Lower lobe of right lung (tissue), 2 donors: ENCODE measurements at regions not wholly inside any gene's neighbourhood (a gene's known extent, or its start where the extent isn't known, plus 50 kb on each side); places are given as distances from the start of the nearest gene placed in this dataset.

Experiments used
- ATAC-seq, 2 donors: fragments of 200-7000 bp; cut with Tn5 transposase; one replicate each; pipeline ENCODE4 v1.9.1; 2020 to 2022; ENCODE audit warnings: mild to moderate bottlenecking in 2 of 2, moderate library complexity in 2 of 2
- DNase-seq: peaks from one replicate; pipeline ENCODE4 v3.0.0-alpha.2; 2020
- H3K27ac ChIP-seq: fragments of 200-600 bp; one replicate; pipeline ENCODE4 v1.8.0; 2022
- H3K27me3 ChIP-seq: fragments of 200-600 bp; one replicate; pipeline ENCODE4 v1.8.0; 2022; ENCODE audit warnings: low read depth
- H3K36me3 ChIP-seq: fragments of 200-600 bp; one replicate; pipeline ENCODE4 v1.8.0; 2022; ENCODE audit warnings: mild to moderate bottlenecking
- H3K4me1 ChIP-seq: fragments of 200-600 bp; one replicate; pipeline ENCODE4 v1.8.0; 2022
- H3K4me3 ChIP-seq: fragments of 200-600 bp; one replicate; pipeline ENCODE4 v1.8.0; 2022; ENCODE audit warnings: mild to moderate bottlenecking
- H3K9me3 ChIP-seq: fragments of 200-600 bp; one replicate; pipeline ENCODE4 v1.8.0; 2022
- CTCF ChIP-seq: fragments of 200-600 bp; IDR thresholded peaks from one replicate; pipeline ENCODE4 v1.8.0; 2022; ENCODE audit warnings: antibody characterized with exemption, mild to moderate bottlenecking
- intact Hi-C: fragments of 100-400 bp; cut with DNase I; formaldehyde crosslinking; loops from one replicate; pipeline ENCODE4 v1.11.0; 2022
- donor health status: DM: no; HTN: yes; CAD: no; lungs with severe emphysema.

GRCh38 chr3:34782871-34783270, 856.5 kb upstream of the ARPP21 start:
- DNase-seq = no peak
- ATAC-seq = no peak
- Histone ChIP-seq H3K4me3 (no peak overlapping the region), H3K27me3 (no peaks in the 10 kb centered on the region), H3K36me3 (no peaks in the 10 kb centered on the region), H3K4me1 (no peaks in the 10 kb centered on the region), H3K9me3 (no peaks in the 10 kb centered on the region), H3K27ac (no peak overlapping the region)
- intact Hi-C loops = no loop called here
- no peak for TF ChIP-seq CTCF

- no peak overlapping the region for H3K27ac ChIP-seq
- no peaks in the 10 kb centered on the region for H3K36me3 ChIP-seq
- intact Hi-C loops = no loop called here
- H3K27me3 ChIP-seq = no peaks in the 10 kb centered on the region
- ATAC-seq (peak in 1 of 2 donors; percentile 42), DNase-seq (no peak)
- H3K4me3 ChIP-seq = no peak overlapping the region
- no peaks in the 10 kb centered on the region for H3K9me3 ChIP-seq
- no peaks in the 10 kb centered on the region for H3K4me1 ChIP-seq
- no peak for TF ChIP-seq CTCF
These were observed 855.4 kb upstream of the ARPP21 start for GRCh38 chr3:34783876-34784275.

- H3K27ac ChIP-seq = no peak overlapping the region
- no peak for DNase-seq
- H3K4me3 ChIP-seq = no peak overlapping the region
- no peaks in the 10 kb centered on the region for H3K4me1 ChIP-seq
- no peaks in the 10 kb centered on the region for H3K9me3 ChIP-seq
- no peaks in the 10 kb centered on the region for H3K36me3 ChIP-seq
- no peak for TF ChIP-seq CTCF
- no peak for ATAC-seq
- intact Hi-C loops = no loop called here
- no peaks in the 10 kb centered on the region for H3K27me3 ChIP-seq
These were observed 846.3 kb upstream of the ARPP21 start for GRCh38 chr3:34793057-34793456.

GRCh38 chr3:34807611-34808010, 831.7 kb upstream of the ARPP21 start:
- Histone ChIP-seq H3K4me3 (no peak overlapping the region), H3K27me3 (no peaks in the 10 kb centered on the region), H3K9me3 (no peaks in the 10 kb centered on the region), H3K4me1 (no peaks in the 10 kb centered on the region), H3K36me3 (no peaks in the 10 kb centered on the region), H3K27ac (no peak overlapping the region)
- ATAC-seq = no peak
- intact Hi-C loops = no loop called here
- no peak for DNase-seq
- no peak for TF ChIP-seq CTCF

GRCh38 chr3:34808287-34808686, 831.0 kb upstream of the ARPP21 start:
- ATAC-seq = no peak
- H3K27me3 ChIP-seq = no peaks in the 10 kb centered on the region

More at GRCh38 chr3:34808287-34808686, 831.0 kb upstream of the ARPP21 start:
- intact Hi-C loops = no loop called here
- Histone ChIP-seq H3K27ac (no peak overlapping the region), H3K9me3 (no peaks in the 10 kb centered on the region), H3K4me1 (no peaks in the 10 kb centered on the region), H3K4me3 (no peak overlapping the region), H3K36me3 (no peaks in the 10 kb centered on the region)
- TF ChIP-seq CTCF = no peak
- no peak for DNase-seq
